HEK293 (cell line): ENCODE measurements at regions not wholly inside any gene's neighbourhood (a gene's known extent, or its start where the extent isn't known, plus 50 kb on each side); places are given as distances from the start of the nearest gene placed in this dataset.

Experiments used
- CTCF ChIA-PET: fragments of 350-600 bp; formaldehyde crosslinking; extraction: SDS; loops from one replicate; lab custom pipeline; 2021; ENCODE audit warnings: antibody characterized with exemption; lab: Yijun Ruan, JAX
- POLR2A ChIA-PET: fragments of 300-600 bp; formaldehyde crosslinking; extraction: SDS; loops from one replicate; lab custom pipeline; 2020; ENCODE audit warnings: antibody characterized with exemption, inconsistent platforms; lab: Yijun Ruan, JAX
- H3K27ac ChIP-seq: fragments of 200-500 bp; sonication (Bioruptor generic); 2 replicates; pipeline ENCODE4 v1.5.1; 2014; ENCODE audit warnings: low read depth, low read length, control low read depth, inconsistent platforms; ENCODE audit errors: extremely low read depth
- H3K36me3 ChIP-seq, 2 experiments: fragments of 200-500 bp in 1 of 2; sonication (Bioruptor generic) in 1 of 2; 1 replicate in 1 of 2; 2 replicates in 1 of 2; pipeline ENCODE4 v1.5.1; 2014 to 2017; ENCODE audit warnings: inconsistent platforms in 2 of 2, low read length in 2 of 2; ENCODE audit not compliant: control insufficient read depth in 2 of 2, insufficient read depth in 1 of 2
- H3K4me1 ChIP-seq: fragments of 200-500 bp; sonication (Bioruptor generic); 2 replicates; pipeline ENCODE4 v1.5.1; 2014; ENCODE audit warnings: mild to moderate bottlenecking, low read length, inconsistent platforms; ENCODE audit not compliant: control insufficient read depth, insufficient read depth
- H3K4me3 ChIP-seq: 2 replicates; pipeline ENCODE4 v1.5.1; 2011; ENCODE audit warnings: low read depth, mild to moderate bottlenecking, control low read depth, low read length, moderate library complexity
- H3K9me3 ChIP-seq: fragments of 200-500 bp; sonication (Bioruptor generic); 2 replicates; pipeline ENCODE4 v1.5.1; 2014; ENCODE audit warnings: low read depth, low read length, inconsistent platforms; ENCODE audit not compliant: control insufficient read depth, insufficient read depth
- BCL11B ChIP-seq: fragments of 450-650 bp; formaldehyde crosslinking; IDR thresholded peaks from 2 replicates; pipeline ENCODE4 v1.5.1; 2016; ENCODE audit warnings: low read depth, missing biosample characterization, missing genetic modification characterization
- EGR2 ChIP-seq: fragments of 450-650 bp; formaldehyde crosslinking; IDR thresholded peaks from 2 replicates; pipeline ENCODE4 v1.5.1; 2016; ENCODE audit warnings: low read depth, missing biosample characterization, missing genetic modification characterization
- GFI1B ChIP-seq: fragments of 450-650 bp; formaldehyde crosslinking; IDR thresholded peaks from 2 replicates; pipeline ENCODE4 v1.5.1; 2016; ENCODE audit warnings: missing biosample characterization, missing genetic modification characterization
- OVOL3 ChIP-seq: fragments of 450-650 bp; formaldehyde crosslinking; IDR thresholded peaks from 2 replicates; pipeline ENCODE4 v1.5.1; 2016; ENCODE audit warnings: missing biosample characterization, missing genetic modification characterization
- PRDM4 ChIP-seq: fragments of 450-650 bp; formaldehyde crosslinking; IDR thresholded peaks from 2 replicates; pipeline ENCODE4 v1.5.1; 2017; ENCODE audit warnings: missing biosample characterization, missing genetic modification characterization
- ZBTB11 ChIP-seq: fragments of 450-650 bp; formaldehyde crosslinking; conservative IDR thresholded peaks from 2 replicates; pipeline ENCODE4 v1.5.1; 2016; ENCODE audit warnings: low read depth, missing biosample characterization, missing genetic modification characterization
- ZBTB17 ChIP-seq: fragments of 450-650 bp; formaldehyde crosslinking; IDR thresholded peaks from 2 replicates; pipeline ENCODE4 v1.5.1; 2016; ENCODE audit warnings: missing biosample characterization, missing genetic modification characterization
- ZBTB26 ChIP-seq: fragments of 450-650 bp; formaldehyde crosslinking; optimal IDR thresholded peaks from 2 replicates; pipeline ENCODE3; 2016; ENCODE audit warnings: missing biosample characterization, mild to moderate bottlenecking, missing genetic modification characterization
- ZBTB7A ChIP-seq: fragments of 450-650 bp; formaldehyde crosslinking; IDR thresholded peaks from 2 replicates; pipeline ENCODE4 v1.5.1; 2016; ENCODE audit warnings: low read depth, missing biosample characterization, missing genetic modification characterization
- ZFP41 ChIP-seq: fragments of 450-650 bp; formaldehyde crosslinking; IDR thresholded peaks from 2 replicates; pipeline ENCODE4 v1.5.1; 2016; ENCODE audit warnings: missing biosample characterization, missing genetic modification characterization, borderline replicate concordance
- ZNF121 ChIP-seq: fragments of 450-650 bp; formaldehyde crosslinking; IDR thresholded peaks from 2 replicates; pipeline ENCODE4 v1.5.1; 2016; ENCODE audit warnings: missing biosample characterization, missing genetic modification characterization
- ZNF133 ChIP-seq: fragments of 450-650 bp; formaldehyde crosslinking; IDR thresholded peaks from 2 replicates; pipeline ENCODE4 v1.5.1; 2016; ENCODE audit warnings: missing biosample characterization, missing genetic modification characterization
- ZNF24 ChIP-seq: fragments of 450-650 bp; formaldehyde crosslinking; IDR thresholded peaks from 2 replicates; pipeline ENCODE4 v1.5.1; 2016; ENCODE audit warnings: missing biosample characterization, missing genetic modification characterization
- ZNF274 ChIP-seq, 2 experiments: fragments of 200-500 bp in 1 of 2; fragments of 450-650 bp in 1 of 2; sonication (Bioruptor generic) in 1 of 2; formaldehyde crosslinking in 1 of 2; IDR thresholded peaks; 2 replicates each; pipeline versions ENCODE4 v1.5.1 to v1.6.1; 2014 to 2016; ENCODE audit warnings: borderline replicate concordance in 1 of 2, inconsistent platforms in 1 of 2, low read length in 1 of 2, missing biosample characterization in 1 of 2, missing genetic modification characterization in 1 of 2
- ZNF335 ChIP-seq: fragments of 450-650 bp; formaldehyde crosslinking; conservative IDR thresholded peaks from 2 replicates; pipeline ENCODE4 v1.5.1; 2016; ENCODE audit warnings: missing biosample characterization, missing genetic modification characterization
- ZNF366 ChIP-seq: fragments of 450-650 bp; formaldehyde crosslinking; conservative IDR thresholded peaks from 2 replicates; pipeline ENCODE4 v1.5.1; 2016; ENCODE audit warnings: missing biosample characterization, missing genetic modification characterization
- ZNF544 ChIP-seq: fragments of 450-650 bp; formaldehyde crosslinking; IDR thresholded peaks from 2 replicates; pipeline ENCODE4 v1.5.0; 2017; ENCODE audit warnings: missing biosample characterization, missing genetic modification characterization
- ZNF610 ChIP-seq: fragments of 450-650 bp; formaldehyde crosslinking; IDR thresholded peaks from 2 replicates; pipeline ENCODE4 v1.5.1; 2016; ENCODE audit warnings: missing biosample characterization, missing genetic modification characterization, borderline replicate concordance
- ZNF624 ChIP-seq: fragments of 450-650 bp; formaldehyde crosslinking; IDR thresholded peaks from 2 replicates; pipeline ENCODE4 v1.5.1; 2017; ENCODE audit warnings: missing biosample characterization, missing genetic modification characterization
- ZNF639 ChIP-seq: fragments of 450-650 bp; formaldehyde crosslinking; IDR thresholded peaks from 2 replicates; pipeline ENCODE4 v1.5.1; 2016; ENCODE audit warnings: missing biosample characterization, missing genetic modification characterization
- ZNF658 ChIP-seq: fragments of 450-650 bp; formaldehyde crosslinking; IDR thresholded peaks from 2 replicates; pipeline ENCODE4; 2016; ENCODE audit warnings: missing biosample characterization, missing genetic modification characterization
- ZNF660 ChIP-seq: fragments of 450-650 bp; IDR thresholded peaks from 2 replicates; pipeline ENCODE4 v1.5.1; 2018; ENCODE audit warnings: missing biosample characterization, mild to moderate bottlenecking, missing genetic modification characterization
- TF ChIP-seq, protein P1 (sequence below): fragments of 450-650 bp; formaldehyde crosslinking; IDR thresholded peaks from 2 replicates; pipeline ENCODE4 v1.5.1; 2016; ENCODE audit warnings: missing biosample characterization, missing genetic modification characterization, low read depth

DNA sequence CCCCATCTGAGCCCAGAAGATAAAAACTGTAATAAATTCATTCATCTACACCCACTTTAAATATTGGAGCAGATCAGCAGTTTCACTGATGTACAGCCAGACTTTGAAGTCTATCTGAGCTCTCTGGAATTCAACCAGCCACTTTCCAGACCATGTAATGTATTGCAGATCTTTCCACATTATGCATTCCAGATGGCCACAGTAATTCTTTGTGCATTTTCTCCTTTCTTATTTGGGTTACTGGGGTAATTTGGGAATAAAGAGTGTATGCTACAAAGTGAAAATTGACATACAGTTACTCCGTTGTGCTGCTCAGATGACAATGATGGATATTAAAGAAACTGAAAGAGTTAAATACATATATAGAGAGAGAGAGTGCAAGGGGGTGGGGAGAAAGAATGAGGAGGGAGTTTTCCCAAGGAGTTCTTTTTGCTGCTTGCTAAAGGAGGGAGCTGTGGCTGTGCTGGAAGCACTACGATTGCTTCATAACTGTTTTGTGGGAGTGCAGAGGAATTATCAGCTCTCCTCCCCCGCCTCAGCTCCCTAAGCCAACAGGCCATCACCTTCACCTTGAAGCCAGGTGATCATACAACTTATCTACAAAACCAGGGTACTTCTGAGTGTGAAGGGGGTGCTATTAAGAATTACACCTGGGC lies 152.8 kb downstream of the GAS1 start:
- CTCF ChIA-PET: interaction anchor here (0.6 kb wide), 1 partner anchor 75 kb away, joined by 3 read pairs; no protein-coding TSS in a partner anchor
- no peak overlapping the region for H3K27ac ChIP-seq
- POLR2A ChIA-PET: no interaction called here

GRCh38 chr9:86792136-86792535 lies 155.2 kb downstream of the GAS1 start:
- Histone ChIP-seq H3K9me3 (no peaks in the 10 kb centered on the region), H3K4me1 (no peaks in the 10 kb centered on the region; the same call in 1 of the 2 replicates), H3K36me3 (no peaks in the 10 kb centered on the region), H3K27ac (no peak overlapping the region), H3K4me3 (no peak overlapping the region)
- ChIA-PET CTCF (interaction anchor here (1.2 kb wide), 2 partner anchors 12 to 155 kb away, joined by 3 to 8 read pairs; no protein-coding TSS in a partner anchor), POLR2A (no interaction called here)
- no peak for TF ChIP-seq ZNF335
- TF ChIP-seq ZNF133: no peak
- no peak for TF ChIP-seq OVOL3 (tag by site-specific recombination)
- no peak for TF ChIP-seq BCL11B (tag by site-specific recombination)
- TF ChIP-seq ZNF660 (tag by site-specific recombination): peak; percentile 49; the same call in 1 of the 2 replicates
- no peak for TF ChIP-seq ZNF544 (tag by site-specific recombination)
- TF ChIP-seq EGR2: no peak
- peak; percentile 36; the same call in 1 of the 2 replicates for TF ChIP-seq ZNF24 (tag by site-specific recombination)
- peak; percentile 81 for TF ChIP-seq ZNF366 (tag by site-specific recombination)
- TF ChIP-seq ZBTB7A (tag by site-specific recombination): no peak
- TF ChIP-seq GFI1B: no peak
- no peak for TF ChIP-seq ZBTB11
- TF ChIP-seq ZFP41: no peak
- peak; percentile 50; the same call in 1 of the 2 replicates for TF ChIP-seq ZNF639 (tag by site-specific recombination)
- TF ChIP-seq ZNF658 (tag by site-specific recombination): no peak
- TF ChIP-seq, protein P1, sequence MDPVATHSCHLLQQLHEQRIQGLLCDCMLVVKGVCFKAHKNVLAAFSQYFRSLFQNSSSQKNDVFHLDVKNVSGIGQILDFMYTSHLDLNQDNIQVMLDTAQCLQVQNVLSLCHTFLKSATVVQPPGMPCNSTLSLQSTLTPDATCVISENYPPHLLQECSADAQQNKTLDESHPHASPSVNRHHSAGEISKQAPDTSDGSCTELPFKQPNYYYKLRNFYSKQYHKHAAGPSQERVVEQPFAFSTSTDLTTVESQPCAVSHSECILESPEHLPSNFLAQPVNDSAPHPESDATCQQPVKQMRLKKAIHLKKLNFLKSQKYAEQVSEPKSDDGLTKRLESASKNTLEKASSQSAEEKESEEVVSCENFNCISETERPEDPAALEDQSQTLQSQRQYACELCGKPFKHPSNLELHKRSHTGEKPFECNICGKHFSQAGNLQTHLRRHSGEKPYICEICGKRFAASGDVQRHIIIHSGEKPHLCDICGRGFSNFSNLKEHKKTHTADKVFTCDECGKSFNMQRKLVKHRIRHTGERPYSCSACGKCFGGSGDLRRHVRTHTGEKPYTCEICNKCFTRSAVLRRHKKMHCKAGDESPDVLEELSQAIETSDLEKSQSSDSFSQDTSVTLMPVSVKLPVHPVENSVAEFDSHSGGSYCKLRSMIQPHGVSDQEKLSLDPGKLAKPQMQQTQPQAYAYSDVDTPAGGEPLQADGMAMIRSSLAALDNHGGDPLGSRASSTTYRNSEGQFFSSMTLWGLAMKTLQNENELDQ: no peak
- no peak for TF ChIP-seq ZNF121 (tag by site-specific recombination)
- TF ChIP-seq PRDM4 (tag by site-specific recombination): no peak
- TF ChIP-seq ZNF624 (tag by site-specific recombination): no peak

More for the DNA sequence above, 152.8 kb downstream of the GAS1 start:
- Histone ChIP-seq H3K9me3 (no peaks in the 10 kb centered on the region), H3K4me3 (no peak overlapping the region), H3K4me1 (no peaks in the 10 kb centered on the region; the same call in 1 of the 2 replicates), H3K36me3 (no peaks in the 10 kb centered on the region)
- peak; percentile 93 for TF ChIP-seq ZBTB17
- no peak for TF ChIP-seq ZBTB26 (tag by site-specific recombination)
- TF ChIP-seq ZNF274 (IDR thresholded peaks at IDR 0.05; ENCODE audit: low read length): no peak
- no peak for TF ChIP-seq ZNF274 (tag by site-specific recombination; IDR thresholded peaks at IDR 0.05; ENCODE audit: borderline replicate concordance)
- TF ChIP-seq ZNF610: no peak
